OCI-LY1 (cell line): ENCODE measurements at regions not wholly inside any gene's neighbourhood (a gene's known extent, or its start where the extent isn't known, plus 50 kb on each side); places are given as distances from the start of the nearest gene placed in this dataset.

Experiments used
- EZH2 ChIP-seq: fragments of 200-600 bp; sonication (generic), shearing (Covaris generic); IDR thresholded peaks from 2 replicates; pipeline ENCODE4 v1.8.0; 2017; ENCODE audit warnings: borderline replicate concordance, mixed run types, mild to moderate bottlenecking, antibody characterized with exemption, low read length, moderate library complexity, mixed read lengths
- TF ChIP-seq, protein P1 (sequence below): fragments of 200-600 bp; sonication (generic), shearing (Covaris generic); IDR thresholded peaks from 2 replicates; pipeline ENCODE4 v1.5.1; 2017; ENCODE audit warnings: mild to moderate bottlenecking, antibody characterized with exemption, low read length, moderate library complexity, mixed read lengths

- TF ChIP-seq, protein P1, sequence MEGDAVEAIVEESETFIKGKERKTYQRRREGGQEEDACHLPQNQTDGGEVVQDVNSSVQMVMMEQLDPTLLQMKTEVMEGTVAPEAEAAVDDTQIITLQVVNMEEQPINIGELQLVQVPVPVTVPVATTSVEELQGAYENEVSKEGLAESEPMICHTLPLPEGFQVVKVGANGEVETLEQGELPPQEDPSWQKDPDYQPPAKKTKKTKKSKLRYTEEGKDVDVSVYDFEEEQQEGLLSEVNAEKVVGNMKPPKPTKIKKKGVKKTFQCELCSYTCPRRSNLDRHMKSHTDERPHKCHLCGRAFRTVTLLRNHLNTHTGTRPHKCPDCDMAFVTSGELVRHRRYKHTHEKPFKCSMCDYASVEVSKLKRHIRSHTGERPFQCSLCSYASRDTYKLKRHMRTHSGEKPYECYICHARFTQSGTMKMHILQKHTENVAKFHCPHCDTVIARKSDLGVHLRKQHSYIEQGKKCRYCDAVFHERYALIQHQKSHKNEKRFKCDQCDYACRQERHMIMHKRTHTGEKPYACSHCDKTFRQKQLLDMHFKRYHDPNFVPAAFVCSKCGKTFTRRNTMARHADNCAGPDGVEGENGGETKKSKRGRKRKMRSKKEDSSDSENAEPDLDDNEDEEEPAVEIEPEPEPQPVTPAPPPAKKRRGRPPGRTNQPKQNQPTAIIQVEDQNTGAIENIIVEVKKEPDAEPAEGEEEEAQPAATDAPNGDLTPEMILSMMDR = no peak
- TF ChIP-seq EZH2 = no peak
Observed at GRCh38 chr12:42981379-42981778, 391.8 kb upstream of the PRICKLE1 start.
